ENCODE measurements at regions not wholly inside any gene's neighbourhood (a gene's known extent, or its start where the extent isn't known, plus 50 kb on each side); places are given as distances from the start of the nearest gene placed in this dataset.

DNA sequence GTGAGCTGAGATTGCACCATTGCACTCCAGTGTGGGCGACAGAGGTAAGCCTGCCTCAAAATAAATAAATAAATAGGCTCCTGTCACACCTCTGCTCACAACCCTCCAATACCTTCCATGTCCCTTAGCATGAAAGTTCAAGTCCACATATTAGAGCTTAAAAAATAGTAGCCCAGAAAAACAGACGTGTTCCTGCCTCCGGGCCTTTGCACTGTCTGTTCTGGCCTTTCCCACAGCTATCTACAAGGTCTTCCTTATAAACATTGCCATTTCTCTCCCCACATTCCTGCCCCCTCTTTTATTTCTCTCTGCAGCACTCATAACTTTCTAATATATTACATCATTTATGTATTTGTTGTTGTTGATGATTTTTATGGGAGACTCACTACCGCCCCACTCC lies 85.6 kb upstream of the CASZ1 start:
- TF ChIP-seq, protein P1, sequence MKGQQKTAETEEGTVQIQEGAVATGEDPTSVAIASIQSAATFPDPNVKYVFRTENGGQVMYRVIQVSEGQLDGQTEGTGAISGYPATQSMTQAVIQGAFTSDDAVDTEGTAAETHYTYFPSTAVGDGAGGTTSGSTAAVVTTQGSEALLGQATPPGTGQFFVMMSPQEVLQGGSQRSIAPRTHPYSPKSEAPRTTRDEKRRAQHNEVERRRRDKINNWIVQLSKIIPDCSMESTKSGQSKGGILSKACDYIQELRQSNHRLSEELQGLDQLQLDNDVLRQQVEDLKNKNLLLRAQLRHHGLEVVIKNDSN (IDR thresholded peaks at IDR 0.05), result no peak
- no peak for TF ChIP-seq TAF1 (IDR thresholded peaks at IDR 0.05; ENCODE audit: low read depth)
- no peak for TF ChIP-seq CREB1 (IDR thresholded peaks at IDR 0.05; ENCODE audit: low read depth)
- TF ChIP-seq, protein P2, sequence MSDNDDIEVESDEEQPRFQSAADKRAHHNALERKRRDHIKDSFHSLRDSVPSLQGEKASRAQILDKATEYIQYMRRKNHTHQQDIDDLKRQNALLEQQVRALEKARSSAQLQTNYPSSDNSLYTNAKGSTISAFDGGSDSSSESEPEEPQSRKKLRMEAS (IDR thresholded peaks at IDR 0.05), result no peak
- no peak for TF ChIP-seq NFIC (IDR thresholded peaks at IDR 0.05)

DNA sequence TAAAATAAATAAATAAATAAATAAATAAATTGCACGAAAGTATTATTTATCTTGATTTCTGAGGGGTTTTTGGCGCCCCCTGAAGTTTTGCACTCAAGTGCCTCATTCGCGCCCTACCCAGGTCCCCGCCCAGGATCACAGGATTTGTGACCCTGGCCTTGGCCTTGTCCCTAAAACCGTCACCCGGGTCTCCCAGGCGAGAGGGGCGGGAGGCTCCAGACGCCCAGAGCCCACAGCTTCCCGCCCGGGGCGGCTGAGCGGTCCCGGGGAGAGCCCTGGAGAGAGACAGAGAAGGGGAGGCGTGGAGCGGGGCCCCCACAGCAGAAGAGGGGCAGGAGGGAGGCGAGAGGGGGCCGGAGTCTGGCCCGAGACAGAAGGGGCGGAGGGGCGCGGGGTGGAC lies 91.8 kb upstream of the CASZ1 start:
- TF ChIP-seq TAF1 (IDR thresholded peaks at IDR 0.05; ENCODE audit: low read depth) (no peak), EP300 (IDR thresholded peaks at IDR 0.05; ENCODE audit: borderline replicate concordance) (no peak), ZBTB7A (IDR thresholded peaks at IDR 0.05; ENCODE audit: low read depth) (no peak), RAD21 (IDR thresholded peaks at IDR 0.05; ENCODE audit: low read depth) (no peak), FOXM1 (IDR thresholded peaks at IDR 0.05; ENCODE audit: borderline replicate concordance, low read depth) (no peak), YY1 (IDR thresholded peaks at IDR 0.05; ENCODE audit: low read depth) (no peak), NFIC (IDR thresholded peaks at IDR 0.05) (no peak), TEAD4 (IDR thresholded peaks at IDR 0.05) (no peak), CREB1 (IDR thresholded peaks at IDR 0.05; ENCODE audit: low read depth) (no peak)
- TF ChIP-seq, protein P1 (IDR thresholded peaks at IDR 0.05), result no peak
- TF ChIP-seq, protein P3, sequence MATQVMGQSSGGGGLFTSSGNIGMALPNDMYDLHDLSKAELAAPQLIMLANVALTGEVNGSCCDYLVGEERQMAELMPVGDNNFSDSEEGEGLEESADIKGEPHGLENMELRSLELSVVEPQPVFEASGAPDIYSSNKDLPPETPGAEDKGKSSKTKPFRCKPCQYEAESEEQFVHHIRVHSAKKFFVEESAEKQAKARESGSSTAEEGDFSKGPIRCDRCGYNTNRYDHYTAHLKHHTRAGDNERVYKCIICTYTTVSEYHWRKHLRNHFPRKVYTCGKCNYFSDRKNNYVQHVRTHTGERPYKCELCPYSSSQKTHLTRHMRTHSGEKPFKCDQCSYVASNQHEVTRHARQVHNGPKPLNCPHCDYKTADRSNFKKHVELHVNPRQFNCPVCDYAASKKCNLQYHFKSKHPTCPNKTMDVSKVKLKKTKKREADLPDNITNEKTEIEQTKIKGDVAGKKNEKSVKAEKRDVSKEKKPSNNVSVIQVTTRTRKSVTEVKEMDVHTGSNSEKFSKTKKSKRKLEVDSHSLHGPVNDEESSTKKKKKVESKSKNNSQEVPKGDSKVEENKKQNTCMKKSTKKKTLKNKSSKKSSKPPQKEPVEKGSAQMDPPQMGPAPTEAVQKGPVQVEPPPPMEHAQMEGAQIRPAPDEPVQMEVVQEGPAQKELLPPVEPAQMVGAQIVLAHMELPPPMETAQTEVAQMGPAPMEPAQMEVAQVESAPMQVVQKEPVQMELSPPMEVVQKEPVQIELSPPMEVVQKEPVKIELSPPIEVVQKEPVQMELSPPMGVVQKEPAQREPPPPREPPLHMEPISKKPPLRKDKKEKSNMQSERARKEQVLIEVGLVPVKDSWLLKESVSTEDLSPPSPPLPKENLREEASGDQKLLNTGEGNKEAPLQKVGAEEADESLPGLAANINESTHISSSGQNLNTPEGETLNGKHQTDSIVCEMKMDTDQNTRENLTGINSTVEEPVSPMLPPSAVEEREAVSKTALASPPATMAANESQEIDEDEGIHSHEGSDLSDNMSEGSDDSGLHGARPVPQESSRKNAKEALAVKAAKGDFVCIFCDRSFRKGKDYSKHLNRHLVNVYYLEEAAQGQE (IDR thresholded peaks at IDR 0.05; ENCODE audit: low read depth), result no peak
- TF ChIP-seq, protein P2 (IDR thresholded peaks at IDR 0.05), result no peak

DNA sequence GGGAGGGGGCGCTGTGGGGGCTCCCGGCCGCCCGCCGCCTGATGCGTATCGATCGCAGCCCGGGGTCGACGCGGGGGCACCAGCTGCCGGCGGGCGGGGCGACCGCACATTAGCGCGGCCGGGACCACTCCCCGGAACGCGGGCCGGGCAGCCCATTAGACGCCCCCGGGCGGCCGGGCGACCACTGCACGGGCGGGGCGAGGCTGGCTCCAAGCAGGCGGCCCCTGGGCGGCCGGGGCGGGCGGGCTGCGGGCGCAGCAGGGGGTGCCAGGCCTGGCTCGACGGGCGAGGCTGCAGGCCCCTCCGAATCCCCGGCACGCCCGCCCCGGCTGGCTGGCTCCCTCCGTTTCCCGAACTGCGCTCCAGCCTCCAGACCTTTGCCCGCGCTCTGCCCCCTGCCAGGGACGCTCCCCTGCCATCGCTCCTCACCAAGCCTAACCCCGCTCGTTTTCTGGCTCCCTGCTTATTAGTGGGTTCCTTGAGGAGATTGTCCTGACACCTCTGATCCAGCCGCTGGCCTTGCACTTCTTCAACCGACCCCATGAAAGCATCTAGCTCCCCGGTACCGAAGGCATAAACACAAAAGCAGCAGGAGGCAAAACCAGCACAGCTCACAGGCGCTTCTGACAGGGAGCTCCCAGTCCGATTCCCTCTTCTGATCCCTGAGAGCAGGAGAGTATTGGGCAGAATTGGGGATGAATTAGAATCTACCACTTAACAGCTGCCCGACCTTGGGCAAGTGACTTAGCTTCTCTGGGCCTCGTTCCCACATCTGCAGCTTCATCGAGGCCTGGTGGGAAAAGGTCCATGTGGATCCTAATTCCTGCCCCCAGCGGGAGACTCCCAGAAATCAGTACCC lies 92.6 kb upstream of the CASZ1 start:
- TF ChIP-seq TCF12 (IDR thresholded peaks at IDR 0.05; ENCODE audit: low read depth), result no peak
- no peak for TF ChIP-seq YY1 (IDR thresholded peaks at IDR 0.05; ENCODE audit: low read depth)
- no peak for TF ChIP-seq EP300 (IDR thresholded peaks at IDR 0.05; ENCODE audit: borderline replicate concordance)
- no peak for TF ChIP-seq FOXM1 (IDR thresholded peaks at IDR 0.05; ENCODE audit: borderline replicate concordance, low read depth)
- TF ChIP-seq, protein P1 (IDR thresholded peaks at IDR 0.05), result no peak
- TF ChIP-seq ZBTB7A (IDR thresholded peaks at IDR 0.05; ENCODE audit: low read depth), result no peak
- TF ChIP-seq, protein P3 (IDR thresholded peaks at IDR 0.05; ENCODE audit: low read depth), result no peak
- TF ChIP-seq CEBPB (IDR thresholded peaks at IDR 0.05), result no peak
- TF ChIP-seq RAD21 (IDR thresholded peaks at IDR 0.05; ENCODE audit: low read depth), result no peak

DNA sequence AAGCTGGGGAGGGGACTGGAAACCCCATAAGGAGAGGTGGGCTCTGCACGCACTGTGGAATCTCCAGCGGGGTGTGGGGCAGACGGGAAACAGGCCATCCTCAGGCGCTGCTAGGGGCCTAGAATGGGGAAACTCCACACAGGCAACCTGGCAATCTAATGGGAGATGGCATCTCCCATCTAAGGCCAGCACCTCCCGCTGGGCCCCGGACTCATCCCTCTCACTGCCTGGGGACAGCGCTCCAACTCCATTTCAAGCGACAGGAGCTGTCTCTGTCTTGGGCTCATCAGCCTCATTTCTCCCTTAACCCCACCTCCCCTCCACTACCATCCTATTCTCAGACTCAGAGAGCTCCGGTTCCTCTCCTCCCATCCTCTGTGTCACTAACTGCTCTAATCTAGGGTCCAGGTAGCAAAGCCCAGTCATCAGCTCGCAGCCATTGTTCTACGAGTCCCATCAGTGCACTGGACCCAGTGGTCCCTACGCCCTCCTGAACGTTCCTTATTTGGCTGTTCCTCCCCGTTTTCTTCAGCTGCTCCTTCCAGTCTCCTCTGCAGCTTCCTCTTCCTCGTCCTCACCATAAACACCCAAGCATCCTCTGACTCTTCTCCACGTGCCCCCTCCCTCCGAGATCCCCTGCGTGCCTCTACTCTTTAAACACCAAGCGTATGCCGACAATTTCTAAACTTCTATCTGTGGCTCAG lies 93.4 kb upstream of the CASZ1 start:
- no peak for TF ChIP-seq FOXM1 (IDR thresholded peaks at IDR 0.05; ENCODE audit: borderline replicate concordance, low read depth)
- no peak for TF ChIP-seq TEAD4 (IDR thresholded peaks at IDR 0.05)
- TF ChIP-seq TAF1 (IDR thresholded peaks at IDR 0.05; ENCODE audit: low read depth), result no peak
- TF ChIP-seq ZBTB7A (IDR thresholded peaks at IDR 0.05; ENCODE audit: low read depth), result no peak
- TF ChIP-seq, protein P1 (IDR thresholded peaks at IDR 0.05), result no peak
- TF ChIP-seq EP300 (IDR thresholded peaks at IDR 0.05; ENCODE audit: borderline replicate concordance), result no peak
- no peak for TF ChIP-seq TCF12 (IDR thresholded peaks at IDR 0.05; ENCODE audit: low read depth)
- no peak for TF ChIP-seq EGR1 (IDR thresholded peaks at IDR 0.05)
- no peak for TF ChIP-seq YY1 (IDR thresholded peaks at IDR 0.05; ENCODE audit: low read depth)
- TF ChIP-seq RAD21 (IDR thresholded peaks at IDR 0.05; ENCODE audit: low read depth), result no peak
- no peak for TF ChIP-seq CEBPB (IDR thresholded peaks at IDR 0.05)
- TF ChIP-seq, protein P3 (IDR thresholded peaks at IDR 0.05; ENCODE audit: low read depth), result no peak

All from Ishikawa (cell line).